SK-N-SH (cell line): ENCODE measurements at regions not wholly inside any gene's neighbourhood (a gene's known extent, or its start where the extent isn't known, plus 50 kb on each side); places are given as distances from the start of the nearest gene placed in this dataset.

Experiments
- CTCF ChIA-PET: fragments of 300-600, 350-600 bp; formaldehyde crosslinking; extraction: SDS; loops from one replicate; lab custom pipeline; 2021; lab: Yijun Ruan, JAX
- POLR2A ChIA-PET: fragments of 350-600 bp; sonication (Branson Sonifier 250); formaldehyde crosslinking; extraction: SDS; loops from one replicate; lab custom pipeline; 2020; ENCODE audit warnings: antibody characterized with exemption, inconsistent platforms; lab: Yijun Ruan, JAX
- DNase-seq: peaks from one replicate; pipeline ENCODE4 v3.0.0; 2012
- H2AFZ ChIP-seq: fragments of 200-600 bp; sonication (generic); 2 replicates; pipeline ENCODE4 v1.8.1; 2016; ENCODE audit warnings: antibody characterized with exemption, mild to moderate bottlenecking, low read depth
- H3F3A ChIP-seq: fragments of 200-600 bp; sonication (generic); replicated peaks from 2 replicates; pipeline ENCODE3; 2016; ENCODE audit warnings: antibody characterized with exemption, mild to moderate bottlenecking; ENCODE audit not compliant: insufficient read depth
- H3K27ac ChIP-seq, 2 experiments: fragments of 200-500 bp in 1 of 2; fragments of 200-600 bp in 1 of 2; sonication (Bioruptor generic) in 1 of 2; sonication (generic), shearing (Covaris generic) in 1 of 2; 2 replicates each; pipeline versions ENCODE4 v1.5.1 to v1.6.1; 2014 to 2016; ENCODE audit warnings: low read depth in 2 of 2, inconsistent platforms in 1 of 2, low read length in 1 of 2, mild to moderate bottlenecking in 1 of 2, mixed read lengths in 1 of 2
- H3K27me3 ChIP-seq: fragments of 200-600 bp; sonication (generic), shearing (Covaris generic); 2 replicates; pipeline ENCODE4 v1.6.1; 2016; ENCODE audit warnings: mixed run types; ENCODE audit not compliant: insufficient read depth
- H3K36me3 ChIP-seq, 2 experiments: fragments of 200-500 bp in 1 of 2; fragments of 200-600 bp in 1 of 2; sonication (Bioruptor generic) in 1 of 2; sonication (generic) in 1 of 2; replicated peaks in 1 of 2; 2 replicates each; pipeline versions ENCODE3 to v1.5.1; 2014 to 2016; ENCODE audit warnings: low read length in 1 of 2, mild to moderate bottlenecking in 1 of 2; ENCODE audit not compliant: insufficient read depth in 2 of 2, control insufficient read depth in 1 of 2
- H3K4me1 ChIP-seq, 2 experiments: fragments of 200-500 bp in 1 of 2; fragments of 200-600 bp in 1 of 2; sonication (Bioruptor generic) in 1 of 2; sonication (generic), shearing (Covaris generic) in 1 of 2; 2 replicates each; pipeline versions ENCODE4 v1.5.1 to v1.6.1; 2014 to 2016; ENCODE audit warnings: low read depth in 1 of 2, low read length in 1 of 2, mixed run types in 1 of 2; ENCODE audit not compliant: insufficient read depth in 2 of 2, control insufficient read depth in 1 of 2
- H3K4me2 ChIP-seq: fragments of 200-600 bp; sonication (generic), shearing (Covaris generic); 2 replicates; pipeline ENCODE4 v1.6.1; 2017; ENCODE audit warnings: mixed run types
- H3K4me3 ChIP-seq, 2 experiments: fragments of 200-500 bp in 1 of 2; fragments of 200-600 bp in 1 of 2; sonication (Bioruptor generic) in 1 of 2; sonication (generic), shearing (Covaris generic) in 1 of 2; 2 replicates each; pipeline versions ENCODE4 v1.5.1 to v1.8.1; 2014 to 2016; ENCODE audit warnings: low read depth in 2 of 2, inconsistent platforms in 1 of 2, low read length in 1 of 2, mild to moderate bottlenecking in 1 of 2, mixed read lengths in 1 of 2, moderate library complexity in 1 of 2
- H3K79me2 ChIP-seq: fragments of 200-600 bp; sonication (generic); 2 replicates; pipeline ENCODE4 v1.8.1; 2017; ENCODE audit warnings: mild to moderate bottlenecking; ENCODE audit not compliant: insufficient read depth
- H3K9ac ChIP-seq: fragments of 200-600 bp; sonication (generic); 2 replicates; pipeline ENCODE4 v1.6.1; 2017; ENCODE audit warnings: mixed run types
- H3K9me2 ChIP-seq: fragments of 200-600 bp; sonication (generic); 2 replicates; pipeline ENCODE4 v1.6.1; 2017; ENCODE audit warnings: mixed run types
- H3K9me3 ChIP-seq: fragments of 200-600 bp; sonication (generic); 2 replicates; pipeline ENCODE4 v1.6.1; 2017; ENCODE audit warnings: mixed run types, mild to moderate bottlenecking, moderate library complexity
- H4K20me1 ChIP-seq: fragments of 200-600 bp; sonication (generic); 2 replicates; pipeline ENCODE4 v1.6.1; 2017; ENCODE audit warnings: mild to moderate bottlenecking, mixed run types; ENCODE audit not compliant: insufficient read depth
- EZH2phosphoT487 ChIP-seq: fragments of 200-600 bp; sonication (generic); IDR thresholded peaks from 2 replicates; pipeline ENCODE4 v1.6.1; 2017; ENCODE audit warnings: low read depth, mixed run types, mild to moderate bottlenecking, antibody characterized with exemption, moderate library complexity, borderline replicate concordance
- FOXM1 ChIP-seq: IDR thresholded peaks from 2 replicates; pipeline ENCODE4 v1.4.0; 2012; ENCODE audit warnings: low read depth, mild to moderate bottlenecking
- JUND ChIP-seq: IDR thresholded peaks from 2 replicates; pipeline ENCODE4 v1.4.0; 2012
- MEF2A ChIP-seq: IDR thresholded peaks from 2 replicates; pipeline ENCODE4 v1.4.0; 2012; ENCODE audit warnings: low read depth, borderline replicate concordance
- NFIC ChIP-seq: IDR thresholded peaks from 2 replicates; pipeline ENCODE4 v1.4.0; 2012; ENCODE audit warnings: borderline replicate concordance
- POLR2AphosphoS5 ChIP-seq: IDR thresholded peaks from 2 replicates; pipeline ENCODE4 v1.6.1; 2012; ENCODE audit warnings: low read depth, low read length
- USF2 ChIP-seq: fragments of 150-350 bp; IDR thresholded peaks from 2 replicates; pipeline ENCODE4 v1.6.1; 2017; ENCODE audit warnings: antibody characterized with exemption, low read length, low read depth, borderline replicate concordance
- ZBTB33 ChIP-seq: IDR thresholded peaks from 2 replicates; pipeline ENCODE4 v1.4.0; 2012; ENCODE audit warnings: low read depth, borderline replicate concordance
- WGBS: methylation state at CpG from one replicate; pipeline ENCODE4 v1.1.6; 2017; ENCODE audit warnings: low lambda C conversion rate; 5-methylcytosine and 5-hydroxymethylcytosine counted together
- TF ChIP-seq, protein P1 (sequence below): fragments of 200-600 bp; sonication (generic); IDR thresholded peaks from 2 replicates; pipeline ENCODE4 v1.6.1; 2017; ENCODE audit warnings: antibody characterized with exemption, mild to moderate bottlenecking, moderate library complexity
- TF ChIP-seq, protein P2 (sequence below): IDR thresholded peaks from 2 replicates; pipeline ENCODE4; 2012
- TF ChIP-seq, protein P3 (sequence below): IDR thresholded peaks from 2 replicates; pipeline ENCODE4 v1.6.1; 2012; ENCODE audit warnings: mild to moderate bottlenecking, low read depth, low read length, moderate library complexity

DNA sequence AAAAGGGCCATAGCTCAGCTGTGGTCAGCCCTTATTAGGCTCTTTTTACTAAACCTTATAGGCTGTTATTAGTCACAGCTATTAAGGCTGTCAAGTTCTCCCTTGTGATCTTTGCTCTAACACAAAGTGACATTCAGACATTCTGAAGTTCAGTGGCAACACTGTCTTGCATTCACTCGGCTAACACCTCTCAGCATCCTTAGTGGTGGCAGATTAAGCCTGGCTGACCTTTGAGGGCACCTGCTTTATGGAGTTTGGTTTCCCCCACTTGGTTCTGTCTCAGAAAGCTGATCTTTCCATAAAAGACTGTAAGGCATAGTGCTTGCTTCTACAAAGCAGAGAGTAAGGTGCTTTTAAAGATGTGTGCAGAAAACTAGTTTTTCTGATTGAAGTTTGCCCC lies 677.4 kb upstream of the TMEM132C start:
- Histone ChIP-seq H3F3A (no peaks in the 10 kb centered on the region), H2AFZ (no peak overlapping the region), H3K4me2 (no peak overlapping the region), H3K27ac (no peak overlapping the region), H3K9me2 (no peaks in the 10 kb centered on the region), H3K4me1 (no peaks in the 10 kb centered on the region), H3K4me3 (no peak overlapping the region), H3K36me3 (no peaks in the 10 kb centered on the region), H3K79me2 (no peaks in the 10 kb centered on the region), H3K9ac (no peak overlapping the region), H3K9me3 (no peaks in the 10 kb centered on the region), H3K27me3 (no peaks in the 10 kb centered on the region), H4K20me1 (no peaks in the 10 kb centered on the region)
- ChIA-PET CTCF (no interaction called here), POLR2A (no interaction called here)
- no peak for DNase-seq
- TF ChIP-seq POLR2AphosphoS5: no peak
- TF ChIP-seq FOXM1: no peak
- no peak for TF ChIP-seq ZBTB33
- TF ChIP-seq, protein P1, sequence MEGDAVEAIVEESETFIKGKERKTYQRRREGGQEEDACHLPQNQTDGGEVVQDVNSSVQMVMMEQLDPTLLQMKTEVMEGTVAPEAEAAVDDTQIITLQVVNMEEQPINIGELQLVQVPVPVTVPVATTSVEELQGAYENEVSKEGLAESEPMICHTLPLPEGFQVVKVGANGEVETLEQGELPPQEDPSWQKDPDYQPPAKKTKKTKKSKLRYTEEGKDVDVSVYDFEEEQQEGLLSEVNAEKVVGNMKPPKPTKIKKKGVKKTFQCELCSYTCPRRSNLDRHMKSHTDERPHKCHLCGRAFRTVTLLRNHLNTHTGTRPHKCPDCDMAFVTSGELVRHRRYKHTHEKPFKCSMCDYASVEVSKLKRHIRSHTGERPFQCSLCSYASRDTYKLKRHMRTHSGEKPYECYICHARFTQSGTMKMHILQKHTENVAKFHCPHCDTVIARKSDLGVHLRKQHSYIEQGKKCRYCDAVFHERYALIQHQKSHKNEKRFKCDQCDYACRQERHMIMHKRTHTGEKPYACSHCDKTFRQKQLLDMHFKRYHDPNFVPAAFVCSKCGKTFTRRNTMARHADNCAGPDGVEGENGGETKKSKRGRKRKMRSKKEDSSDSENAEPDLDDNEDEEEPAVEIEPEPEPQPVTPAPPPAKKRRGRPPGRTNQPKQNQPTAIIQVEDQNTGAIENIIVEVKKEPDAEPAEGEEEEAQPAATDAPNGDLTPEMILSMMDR: no peak
- TF ChIP-seq, protein P2, sequence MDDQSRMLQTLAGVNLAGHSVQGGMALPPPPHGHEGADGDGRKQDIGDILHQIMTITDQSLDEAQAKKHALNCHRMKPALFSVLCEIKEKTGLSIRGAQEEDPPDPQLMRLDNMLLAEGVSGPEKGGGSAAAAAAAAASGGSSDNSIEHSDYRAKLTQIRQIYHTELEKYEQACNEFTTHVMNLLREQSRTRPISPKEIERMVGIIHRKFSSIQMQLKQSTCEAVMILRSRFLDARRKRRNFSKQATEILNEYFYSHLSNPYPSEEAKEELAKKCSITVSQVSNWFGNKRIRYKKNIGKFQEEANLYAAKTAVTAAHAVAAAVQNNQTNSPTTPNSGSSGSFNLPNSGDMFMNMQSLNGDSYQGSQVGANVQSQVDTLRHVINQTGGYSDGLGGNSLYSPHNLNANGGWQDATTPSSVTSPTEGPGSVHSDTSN: no peak
- TF ChIP-seq EZH2phosphoT487: no peak
- TF ChIP-seq, protein P3, sequence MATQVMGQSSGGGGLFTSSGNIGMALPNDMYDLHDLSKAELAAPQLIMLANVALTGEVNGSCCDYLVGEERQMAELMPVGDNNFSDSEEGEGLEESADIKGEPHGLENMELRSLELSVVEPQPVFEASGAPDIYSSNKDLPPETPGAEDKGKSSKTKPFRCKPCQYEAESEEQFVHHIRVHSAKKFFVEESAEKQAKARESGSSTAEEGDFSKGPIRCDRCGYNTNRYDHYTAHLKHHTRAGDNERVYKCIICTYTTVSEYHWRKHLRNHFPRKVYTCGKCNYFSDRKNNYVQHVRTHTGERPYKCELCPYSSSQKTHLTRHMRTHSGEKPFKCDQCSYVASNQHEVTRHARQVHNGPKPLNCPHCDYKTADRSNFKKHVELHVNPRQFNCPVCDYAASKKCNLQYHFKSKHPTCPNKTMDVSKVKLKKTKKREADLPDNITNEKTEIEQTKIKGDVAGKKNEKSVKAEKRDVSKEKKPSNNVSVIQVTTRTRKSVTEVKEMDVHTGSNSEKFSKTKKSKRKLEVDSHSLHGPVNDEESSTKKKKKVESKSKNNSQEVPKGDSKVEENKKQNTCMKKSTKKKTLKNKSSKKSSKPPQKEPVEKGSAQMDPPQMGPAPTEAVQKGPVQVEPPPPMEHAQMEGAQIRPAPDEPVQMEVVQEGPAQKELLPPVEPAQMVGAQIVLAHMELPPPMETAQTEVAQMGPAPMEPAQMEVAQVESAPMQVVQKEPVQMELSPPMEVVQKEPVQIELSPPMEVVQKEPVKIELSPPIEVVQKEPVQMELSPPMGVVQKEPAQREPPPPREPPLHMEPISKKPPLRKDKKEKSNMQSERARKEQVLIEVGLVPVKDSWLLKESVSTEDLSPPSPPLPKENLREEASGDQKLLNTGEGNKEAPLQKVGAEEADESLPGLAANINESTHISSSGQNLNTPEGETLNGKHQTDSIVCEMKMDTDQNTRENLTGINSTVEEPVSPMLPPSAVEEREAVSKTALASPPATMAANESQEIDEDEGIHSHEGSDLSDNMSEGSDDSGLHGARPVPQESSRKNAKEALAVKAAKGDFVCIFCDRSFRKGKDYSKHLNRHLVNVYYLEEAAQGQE: no peak
- no peak for TF ChIP-seq MEF2A
- no peak for TF ChIP-seq JUND
- no peak for TF ChIP-seq NFIC
- no peak for TF ChIP-seq USF2
- WGBS: 0% methylated on average over 1 of the region's 1 CpG
